Fibroblast of skin of left biceps (primary cell): ENCODE measurements at regions not wholly inside any gene's neighbourhood (a gene's known extent, or its start where the extent isn't known, plus 50 kb on each side); places are given as distances from the start of the nearest gene placed in this dataset.
"Not testable (repeated sequence)": the region's sequence is repeated elsewhere in the genome, so short reads cannot be mapped to it uniquely, and the experiment has no call there.

ENCODE experiments used
- DNase-seq, 2 experiments: peaks; one replicate each; pipeline ENCODE4 v3.0.0-alpha.2; 2013; ENCODE audit warnings: low read depth in 2 of 2

GRCh38 chr1:188841111-188841696 is 1636.5 kb downstream of the BRINP3 start:
- DNase-seq: not testable (repeated sequence)

- no peak for DNase-seq
Observed at GRCh38 chr1:188846468-188846867, 1631.2 kb downstream of the BRINP3 start.

- no peak for DNase-seq
Observed at GRCh38 chr1:188857526-188858087, 1620.1 kb downstream of the BRINP3 start.

GRCh38 chr1:188867614-188868013 is 1610.0 kb downstream of the BRINP3 start:
- DNase-seq: no peak

- no peak for DNase-seq
Observed at GRCh38 chr1:188871164-188871563, 1606.5 kb downstream of the BRINP3 start.

GRCh38 chr1:188872376-188872775 is 1605.3 kb downstream of the BRINP3 start:
- no peak for DNase-seq

- DNase-seq: no peak
Observed at GRCh38 chr1:188877668-188878067, 1600.0 kb downstream of the BRINP3 start.

- no peak for DNase-seq
Observed at GRCh38 chr1:188888386-188888785, 1589.3 kb downstream of the BRINP3 start.

- DNase-seq: no peak
Observed at GRCh38 chr1:188889166-188889565, 1588.5 kb downstream of the BRINP3 start.

- DNase-seq: no peak
Observed at GRCh38 chr1:188891958-188892357, 1585.7 kb downstream of the BRINP3 start.

GRCh38 chr1:188895611-188896010 is 1582.1 kb downstream of the BRINP3 start:
- DNase-seq: no peak

GRCh38 chr1:188903241-188903640 is 1574.4 kb downstream of the BRINP3 start:
- DNase-seq: no peak

GRCh38 chr1:188904201-188904600 is 1573.5 kb downstream of the BRINP3 start:
- no peak for DNase-seq

- no peak for DNase-seq
Observed at GRCh38 chr1:188906921-188907641, 1570.6 kb downstream of the BRINP3 start.

- DNase-seq: no peak
Observed at GRCh38 chr1:188930382-188930781, 1547.3 kb downstream of the BRINP3 start.

GRCh38 chr1:188931506-188931905 is 1546.2 kb downstream of the BRINP3 start:
- no peak for DNase-seq

- no peak for DNase-seq
Observed at GRCh38 chr1:188937965-188938551, 1539.6 kb downstream of the BRINP3 start.

GRCh38 chr1:188941986-188942385 is 1535.7 kb downstream of the BRINP3 start:
- DNase-seq: no peak

GRCh38 chr1:188949701-188950100 is 1528.0 kb downstream of the BRINP3 start:
- no peak for DNase-seq

GRCh38 chr1:188958461-188959115 is 1519.1 kb downstream of the BRINP3 start:
- DNase-seq: no peak

GRCh38 chr1:188986745-188987417 is 1490.8 kb downstream of the BRINP3 start:
- no peak for DNase-seq

- DNase-seq: no peak
Observed at GRCh38 chr1:188988589-188988988, 1489.1 kb downstream of the BRINP3 start.
